ENCODE measurements at regions not wholly inside any gene's neighbourhood (a gene's known extent, or its start where the extent isn't known, plus 50 kb on each side); places are given as distances from the start of the nearest gene placed in this dataset.

DNA sequence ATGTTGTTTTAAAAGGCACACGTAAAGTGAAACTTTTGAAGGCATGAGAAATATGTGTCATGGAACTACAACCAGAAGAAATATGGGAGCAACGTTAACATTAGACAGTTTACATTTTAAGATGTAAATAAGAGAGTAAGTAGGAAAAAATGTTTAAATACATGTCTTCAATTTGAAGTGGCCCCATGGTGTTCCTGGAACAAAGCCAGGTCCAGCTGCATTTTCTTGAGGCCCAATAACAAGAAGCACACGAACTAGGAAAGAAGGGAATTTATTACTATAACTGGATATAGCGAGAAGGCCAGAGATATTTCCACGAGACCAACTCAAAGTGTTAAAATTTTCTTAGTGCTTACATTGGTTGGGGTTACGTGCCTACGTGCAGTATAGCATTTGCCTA, 458.1 kb downstream of the KCTD8 start:
- no peaks in the 10 kb centered on the region for H3K36me3 ChIP-seq (ENCODE audit: control insufficient read depth in 2 of 2, extremely low read depth in 1 of 2, insufficient read depth in 2 of 2, low read length in 2 of 2)
- H3K9me3 ChIP-seq (ENCODE audit: control insufficient read depth, low read depth, low read length) = no peaks in the 10 kb centered on the region
- TF ChIP-seq CTCF (optimal IDR thresholded peaks at IDR 0.05 in 1 of 3, IDR thresholded peaks at IDR 0.05 in 1 of 3, conservative IDR thresholded peaks at IDR 0.05 in 1 of 3; ENCODE audit: extremely low read depth in 1 of 3, insufficient read depth in 2 of 3, low read length in 3 of 3) = no peak
- TF ChIP-seq EZH2 (IDR thresholded peaks at IDR 0.05; ENCODE audit: low read length) = no peak
- no peaks in the 10 kb centered on the region for H3K4me1 ChIP-seq (ENCODE audit: control insufficient read depth, extremely low read depth, insufficient read depth, low read length)
- H4K20me1 ChIP-seq (ENCODE audit: control insufficient read depth, extremely low read depth, insufficient read depth, low read length) = no peaks in the 10 kb centered on the region
- no peak for DNase-seq (ENCODE audit: low read depth, low spot score)
- no peak overlapping the region for H3K4me2 ChIP-seq (ENCODE audit: control insufficient read depth, extremely low read depth, insufficient read depth, low read depth, low read length)
- H3K9ac ChIP-seq (ENCODE audit: control insufficient read depth, extremely low read depth, insufficient read depth, low read length) = no peak overlapping the region
- dilution Hi-C loops (cut with MboI; ENCODE audit: extremely low pct_ligation_motif_present, low sequenced_read_pairs) = no loop called here
- no peak overlapping the region for H3K4me3 ChIP-seq (ENCODE audit: control insufficient read depth in 2 of 3, extremely low read depth in 1 of 3, insufficient read depth in 2 of 3, low read depth in 1 of 3, low read length in 3 of 3)
- FAIRE-seq = no peak
- H3K27ac ChIP-seq (ENCODE audit: control insufficient read depth, insufficient read depth, low read length) = no peak overlapping the region
- H3K9me1 ChIP-seq (ENCODE audit: control insufficient read depth, extremely low read depth, insufficient read depth, low read length) = no peaks in the 10 kb centered on the region
- no peaks in the 10 kb centered on the region for H3K27me3 ChIP-seq (ENCODE audit: control insufficient read depth, extremely low read depth, insufficient read depth, low read length)
- H2AFZ ChIP-seq (ENCODE audit: control insufficient read depth, low read length) = no peak overlapping the region
- no peaks in the 10 kb centered on the region for H3K79me2 ChIP-seq (ENCODE audit: control insufficient read depth, insufficient read depth, low read length)

DNA sequence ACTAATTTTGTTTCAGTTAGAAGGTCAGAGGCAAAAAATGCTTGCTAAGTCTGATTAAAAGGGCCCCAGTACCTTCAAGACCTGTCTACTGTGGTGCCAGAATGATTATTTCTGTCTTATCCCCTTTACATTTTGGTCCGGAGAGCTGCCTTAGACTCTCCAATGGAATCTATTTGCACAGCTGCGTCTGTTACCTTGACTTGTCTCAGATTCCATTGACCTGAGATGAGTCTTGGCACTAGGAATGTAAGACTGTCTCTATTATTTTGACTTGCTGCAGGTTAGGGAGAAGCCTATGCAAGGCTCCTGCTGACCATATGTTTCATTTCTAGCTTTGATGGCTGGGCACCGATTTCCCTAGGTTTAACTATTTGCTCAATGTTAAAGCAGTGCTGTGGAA, 457.6 kb downstream of the KCTD8 start:
- Histone ChIP-seq H3K79me2 (ENCODE audit: control insufficient read depth, insufficient read depth, low read length) (no peaks in the 10 kb centered on the region), H3K9ac (ENCODE audit: control insufficient read depth, extremely low read depth, insufficient read depth, low read length) (no peak overlapping the region), H2AFZ (ENCODE audit: control insufficient read depth, low read length) (no peak overlapping the region), H3K4me3 (ENCODE audit: control insufficient read depth in 2 of 3, extremely low read depth in 1 of 3, insufficient read depth in 2 of 3, low read depth in 1 of 3, low read length in 3 of 3) (no peak overlapping the region), H3K9me3 (ENCODE audit: control insufficient read depth, low read depth, low read length) (no peaks in the 10 kb centered on the region), H4K20me1 (ENCODE audit: control insufficient read depth, extremely low read depth, insufficient read depth, low read length) (no peaks in the 10 kb centered on the region), H3K9me1 (ENCODE audit: control insufficient read depth, extremely low read depth, insufficient read depth, low read length) (no peaks in the 10 kb centered on the region), H3K36me3 (ENCODE audit: control insufficient read depth in 2 of 2, extremely low read depth in 1 of 2, insufficient read depth in 2 of 2, low read length in 2 of 2) (no peaks in the 10 kb centered on the region), H3K27ac (ENCODE audit: control insufficient read depth, insufficient read depth, low read length) (no peak overlapping the region), H3K4me2 (ENCODE audit: control insufficient read depth, extremely low read depth, insufficient read depth, low read depth, low read length) (no peak overlapping the region), H3K27me3 (ENCODE audit: control insufficient read depth, extremely low read depth, insufficient read depth, low read length) (no peaks in the 10 kb centered on the region), H3K4me1 (ENCODE audit: control insufficient read depth, extremely low read depth, insufficient read depth, low read length) (no peaks in the 10 kb centered on the region)
- no peak for FAIRE-seq
- TF ChIP-seq EZH2 (IDR thresholded peaks at IDR 0.05; ENCODE audit: low read length) (no peak), CTCF (optimal IDR thresholded peaks at IDR 0.05 in 1 of 3, IDR thresholded peaks at IDR 0.05 in 1 of 3, conservative IDR thresholded peaks at IDR 0.05 in 1 of 3; ENCODE audit: extremely low read depth in 1 of 3, insufficient read depth in 2 of 3, low read length in 3 of 3) (no peak)
- dilution Hi-C loops (cut with MboI; ENCODE audit: extremely low pct_ligation_motif_present, low sequenced_read_pairs) = no loop called here
- no peak for DNase-seq (ENCODE audit: low read depth, low spot score)

All from keratinocyte (primary cell).